Glutamatergic neuron (in vitro differentiated cells): ENCODE measurements at regions not wholly inside any gene's neighbourhood (a gene's known extent, or its start where the extent isn't known, plus 50 kb on each side); places are given as distances from the start of the nearest gene placed in this dataset.

Source experiments
- DNase-seq: peaks from one replicate; pipeline ENCODE4 v3.0.0; 2022
- H3K27ac Mint-ChIP-seq: one replicate; pipeline ENCODE4 v1.8.0; 2020; ENCODE audit warnings: mild to moderate bottlenecking, mixed read lengths, inconsistent platforms; ENCODE audit not compliant: unreplicated experiment
- H3K27me3 Mint-ChIP-seq: one replicate; pipeline ENCODE4 v1.8.0; 2020; ENCODE audit warnings: mild to moderate bottlenecking, moderate library complexity, mixed read lengths, inconsistent platforms; ENCODE audit not compliant: unreplicated experiment
- H3K36me3 Mint-ChIP-seq: one replicate; pipeline ENCODE4 v1.8.0; 2020; ENCODE audit warnings: mild to moderate bottlenecking, mixed read lengths, inconsistent platforms; ENCODE audit not compliant: unreplicated experiment
- H3K4me1 Mint-ChIP-seq: one replicate; pipeline ENCODE4 v1.8.0; 2020; ENCODE audit warnings: mild to moderate bottlenecking, low read depth, mixed read lengths, inconsistent platforms; ENCODE audit not compliant: unreplicated experiment
- H3K4me3 Mint-ChIP-seq: one replicate; pipeline ENCODE4 v1.8.0; 2020; ENCODE audit warnings: mild to moderate bottlenecking, mixed read lengths, inconsistent platforms; ENCODE audit not compliant: unreplicated experiment
- H3K9me3 Mint-ChIP-seq: one replicate; pipeline ENCODE4 v1.8.0; 2020; ENCODE audit warnings: mild to moderate bottlenecking, moderate library complexity, mixed read lengths, inconsistent platforms; ENCODE audit not compliant: unreplicated experiment
- CTCF ChIP-seq: fragments of 200-600 bp; sonication (generic); IDR thresholded peaks from one replicate; pipeline ENCODE4 v1.5.0; 2021; ENCODE audit not compliant: partially characterized antibody, unreplicated experiment

GRCh38 chrX:40261833-40262156, 164.0 kb upstream of the BCOR start:
- peaks cover 1% of the 10 kb centered on the region for H3K27me3 Mint-ChIP-seq
- H3K4me3 Mint-ChIP-seq = peak overlapping the region; percentile 28
- peaks cover 4% of the 10 kb centered on the region for H3K4me1 Mint-ChIP-seq
- no peak for DNase-seq
- TF ChIP-seq CTCF = no peak
- H3K36me3 Mint-ChIP-seq = no peaks in the 10 kb centered on the region
- H3K9me3 Mint-ChIP-seq = peaks cover 5% of the 10 kb centered on the region
- H3K27ac Mint-ChIP-seq = peak overlapping the region; percentile 70

GRCh38 chrX:40260146-40260747, 162.5 kb upstream of the BCOR start:
- Mint-ChIP-seq H3K4me3 (no peak overlapping the region), H3K36me3 (no peaks in the 10 kb centered on the region), H3K4me1 (peaks cover 4% of the 10 kb centered on the region), H3K27ac (no peak overlapping the region), H3K27me3 (peaks cover 1% of the 10 kb centered on the region), H3K9me3 (peaks cover 6% of the 10 kb centered on the region)
- TF ChIP-seq CTCF = no peak
- no peak for DNase-seq

- Mint-ChIP-seq H3K36me3 (no peaks in the 10 kb centered on the region), H3K9me3 (peaks cover 6% of the 10 kb centered on the region), H3K27me3 (no peaks in the 10 kb centered on the region), H3K4me1 (peaks cover 4% of the 10 kb centered on the region), H3K4me3 (no peak overlapping the region), H3K27ac (no peak overlapping the region)
- no peak for TF ChIP-seq CTCF
- DNase-seq = no peak
These were observed 161.2 kb upstream of the BCOR start for GRCh38 chrX:40258909-40259308.

GRCh38 chrX:40253771-40254170, 156.0 kb upstream of the BCOR start:
- no peaks in the 10 kb centered on the region for H3K36me3 Mint-ChIP-seq
- DNase-seq = no peak
- no peak for TF ChIP-seq CTCF
- peaks cover 4% of the 10 kb centered on the region for H3K9me3 Mint-ChIP-seq
- no peak overlapping the region for H3K27ac Mint-ChIP-seq
- H3K4me3 Mint-ChIP-seq = no peak overlapping the region
- H3K4me1 Mint-ChIP-seq = no peaks in the 10 kb centered on the region
- no peaks in the 10 kb centered on the region for H3K27me3 Mint-ChIP-seq

GRCh38 chrX:40249582-40249981, 151.8 kb upstream of the BCOR start:
- no peak for DNase-seq
- TF ChIP-seq CTCF = no peak
- H3K27me3 Mint-ChIP-seq = no peaks in the 10 kb centered on the region
- H3K36me3 Mint-ChIP-seq = no peaks in the 10 kb centered on the region
- H3K9me3 Mint-ChIP-seq = peaks cover 2% of the 10 kb centered on the region
- H3K27ac Mint-ChIP-seq = no peak overlapping the region
- H3K4me1 Mint-ChIP-seq = peaks cover 14% of the 10 kb centered on the region
- no peak overlapping the region for H3K4me3 Mint-ChIP-seq
